ENCODE measurements at regions not wholly inside any gene's neighbourhood (a gene's known extent, or its start where the extent isn't known, plus 50 kb on each side); places are given as distances from the start of the nearest gene placed in this dataset.
"Not testable (repeated sequence)": the region's sequence is repeated elsewhere in the genome, so short reads cannot be mapped to it uniquely, and the experiment has no call there.

- CTCF ChIA-PET, result no interaction called here
Observed at GRCh38 chr5:35561396-35561795, 56.3 kb upstream of the SPEF2 start.

DNA sequence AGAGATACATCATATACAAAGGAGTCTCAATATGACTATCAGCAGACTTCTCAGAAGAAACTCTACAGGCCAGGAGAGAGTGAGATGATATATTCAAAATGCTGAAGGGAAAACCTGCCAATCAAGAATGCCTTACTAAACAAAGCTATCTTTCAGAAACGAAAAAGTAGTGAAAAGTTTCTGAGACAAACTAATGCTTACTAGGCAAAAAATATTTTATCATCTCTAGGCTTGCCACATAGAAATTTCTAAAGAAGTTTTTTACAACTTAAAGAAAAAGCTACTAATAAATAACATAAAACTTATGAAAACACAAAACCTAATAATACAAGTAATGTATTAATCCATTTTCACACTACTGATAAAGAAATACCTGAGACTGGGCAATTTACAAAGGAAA, 59.9 kb upstream of the SPEF2 start:
- H3K4me3 Mint-ChIP-seq, result no peak overlapping the region
- peaks cover 7% of the 10 kb centered on the region for H3K36me3 Mint-ChIP-seq
- H3K27me3 Mint-ChIP-seq, result peaks cover 3% of the 10 kb centered on the region
- H3K4me1 Mint-ChIP-seq (ENCODE audit: low read depth), result no peaks in the 10 kb centered on the region
- peaks cover 43% of the 10 kb centered on the region for H3K9me3 Mint-ChIP-seq
- ChIA-PET POLR2A (no interaction called here), CTCF (no interaction called here)
- no peak for DNase-seq
- no peak overlapping the region for H3K27ac Mint-ChIP-seq
- intact Hi-C loops (cut with micrococcal nuclease), result no loop called here

More at GRCh38 chr5:35561396-35561795, 56.3 kb upstream of the SPEF2 start:
- POLR2A ChIA-PET, result no interaction called here
- Mint-ChIP-seq H3K9me3 (peaks cover 53% of the 10 kb centered on the region), H3K27me3 (peaks cover 3% of the 10 kb centered on the region), H3K4me3 (no peak overlapping the region), H3K27ac (no peak overlapping the region), H3K36me3 (peaks cover 7% of the 10 kb centered on the region), H3K4me1 (ENCODE audit: low read depth) (no peaks in the 10 kb centered on the region)
- DNase-seq, result no peak
- intact Hi-C loops (cut with micrococcal nuclease), result no loop called here

GRCh38 chr5:35557199-35557598, 60.5 kb upstream of the SPEF2 start:
- ChIA-PET POLR2A (no interaction called here), CTCF (no interaction called here)
- H3K4me3 Mint-ChIP-seq, result no peak overlapping the region

GRCh38 chr5:35554016-35554415, 63.6 kb upstream of the SPEF2 start:
- no peak for DNase-seq
- ChIA-PET CTCF (no interaction called here), POLR2A (no interaction called here)
- no peak overlapping the region for H3K4me3 Mint-ChIP-seq
- peaks cover 3% of the 10 kb centered on the region for H3K27me3 Mint-ChIP-seq
- no peaks in the 10 kb centered on the region for H3K4me1 Mint-ChIP-seq (ENCODE audit: low read depth)
- H3K9me3 Mint-ChIP-seq, result peaks cover 25% of the 10 kb centered on the region
- intact Hi-C loops (cut with micrococcal nuclease), result no loop called here
- no peaks in the 10 kb centered on the region for H3K36me3 Mint-ChIP-seq
- no peak overlapping the region for H3K27ac Mint-ChIP-seq

More at GRCh38 chr5:35557199-35557598, 60.5 kb upstream of the SPEF2 start:
- H3K27me3 Mint-ChIP-seq, result peaks cover 6% of the 10 kb centered on the region
- peaks cover 39% of the 10 kb centered on the region for H3K9me3 Mint-ChIP-seq
- H3K4me1 Mint-ChIP-seq (ENCODE audit: low read depth), result no peaks in the 10 kb centered on the region
- intact Hi-C loops (cut with micrococcal nuclease), result no loop called here
- no peak for DNase-seq
- no peak overlapping the region for H3K27ac Mint-ChIP-seq
- peaks cover 7% of the 10 kb centered on the region for H3K36me3 Mint-ChIP-seq

- DNase-seq, result no peak
- ChIA-PET POLR2A (no interaction called here), CTCF (no interaction called here)
- intact Hi-C loops (cut with micrococcal nuclease), result no loop called here
- Mint-ChIP-seq H3K4me3 (no peak overlapping the region), H3K4me1 (ENCODE audit: low read depth) (peaks cover 5% of the 10 kb centered on the region), H3K27me3 (peaks cover 4% of the 10 kb centered on the region), H3K9me3 (no peaks in the 10 kb centered on the region), H3K36me3 (no peaks in the 10 kb centered on the region), H3K27ac (no peak overlapping the region)
Observed at GRCh38 chr5:35545190-35545589, 72.5 kb upstream of the SPEF2 start.

- peaks cover 5% of the 10 kb centered on the region for H3K4me1 Mint-ChIP-seq (ENCODE audit: low read depth)
- peaks cover 4% of the 10 kb centered on the region for H3K27me3 Mint-ChIP-seq
- H3K36me3 Mint-ChIP-seq, result no peaks in the 10 kb centered on the region
- intact Hi-C loops (cut with micrococcal nuclease), result no loop called here
- H3K4me3 Mint-ChIP-seq, result no peak overlapping the region
- ChIA-PET CTCF (no interaction called here), POLR2A (no interaction called here)
- no peaks in the 10 kb centered on the region for H3K9me3 Mint-ChIP-seq
- no peak for DNase-seq
- H3K27ac Mint-ChIP-seq, result no peak overlapping the region
Observed at GRCh38 chr5:35543408-35543807, 74.3 kb upstream of the SPEF2 start.

- Mint-ChIP-seq H3K4me1 (ENCODE audit: low read depth) (no peaks in the 10 kb centered on the region), H3K9me3 (no peaks in the 10 kb centered on the region), H3K4me3 (no peak overlapping the region), H3K27ac (no peak overlapping the region), H3K27me3 (peaks cover 2% of the 10 kb centered on the region), H3K36me3 (no peaks in the 10 kb centered on the region)
- no peak for DNase-seq
- intact Hi-C loops (cut with micrococcal nuclease), result no loop called here
- ChIA-PET POLR2A (interaction anchor here (0.6 kb wide), 1 partner anchor 621 kb away, joined by 3 read pairs; no protein-coding TSS in a partner anchor), CTCF (no interaction called here)
Observed at GRCh38 chr5:35540002-35540401, 77.7 kb upstream of the SPEF2 start.

DNA sequence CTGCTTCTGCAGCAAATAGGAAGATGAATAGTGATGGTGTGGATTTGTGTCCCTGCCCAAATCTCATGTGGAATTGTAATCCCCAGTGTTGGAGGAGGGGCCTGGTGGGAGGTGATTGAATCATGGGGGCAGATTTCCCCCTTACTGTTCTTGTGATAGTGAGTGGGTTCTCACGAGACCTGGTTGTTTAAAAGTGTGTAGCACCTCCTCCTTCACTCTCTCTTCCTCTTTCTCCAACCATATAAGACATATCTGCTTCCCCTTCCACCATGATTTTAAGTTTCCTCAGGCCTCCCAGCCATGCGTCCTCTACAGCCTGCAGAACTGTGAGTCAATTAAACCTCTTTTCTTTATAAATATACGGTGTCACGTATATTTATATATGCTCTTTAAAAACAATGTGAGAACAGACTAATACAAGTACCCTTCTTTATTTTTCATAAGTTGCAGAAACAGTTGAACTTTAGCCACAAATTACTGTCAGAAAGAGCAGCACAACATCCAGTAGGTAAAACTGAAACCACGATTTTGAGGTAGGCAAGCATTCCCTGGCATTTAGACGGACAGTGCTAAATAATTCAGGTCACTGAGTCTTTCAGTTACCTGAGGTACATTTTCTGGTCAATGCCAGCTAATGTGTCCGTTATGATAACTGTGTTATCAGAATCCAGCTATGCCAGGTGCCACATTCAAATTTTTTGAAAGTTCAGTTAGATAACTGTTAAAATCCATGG, 79.3 kb upstream of the SPEF2 start:
- no peaks in the 10 kb centered on the region for H3K4me1 Mint-ChIP-seq (ENCODE audit: low read depth)
- no peak overlapping the region for H3K27ac Mint-ChIP-seq
- no peak overlapping the region for H3K4me3 Mint-ChIP-seq
- intact Hi-C loops (cut with micrococcal nuclease), result no loop called here
- H3K27me3 Mint-ChIP-seq, result no peaks in the 10 kb centered on the region
- ChIA-PET POLR2A (no interaction called here), CTCF (no interaction called here)
- no peaks in the 10 kb centered on the region for H3K9me3 Mint-ChIP-seq
- no peaks in the 10 kb centered on the region for H3K36me3 Mint-ChIP-seq
- DNase-seq, result no peak

- Mint-ChIP-seq H3K4me3 (no peak overlapping the region), H3K9me3 (no peaks in the 10 kb centered on the region), H3K4me1 (ENCODE audit: low read depth) (no peaks in the 10 kb centered on the region), H3K27ac (no peak overlapping the region), H3K27me3 (no peaks in the 10 kb centered on the region), H3K36me3 (no peaks in the 10 kb centered on the region)
- POLR2A ChIA-PET, result no interaction called here
- intact Hi-C loops (cut with micrococcal nuclease), result no loop called here
- no peak for DNase-seq
- CTCF ChIA-PET, result no interaction called here
Observed at GRCh38 chr5:35533156-35533555, 84.5 kb upstream of the SPEF2 start.

DNA sequence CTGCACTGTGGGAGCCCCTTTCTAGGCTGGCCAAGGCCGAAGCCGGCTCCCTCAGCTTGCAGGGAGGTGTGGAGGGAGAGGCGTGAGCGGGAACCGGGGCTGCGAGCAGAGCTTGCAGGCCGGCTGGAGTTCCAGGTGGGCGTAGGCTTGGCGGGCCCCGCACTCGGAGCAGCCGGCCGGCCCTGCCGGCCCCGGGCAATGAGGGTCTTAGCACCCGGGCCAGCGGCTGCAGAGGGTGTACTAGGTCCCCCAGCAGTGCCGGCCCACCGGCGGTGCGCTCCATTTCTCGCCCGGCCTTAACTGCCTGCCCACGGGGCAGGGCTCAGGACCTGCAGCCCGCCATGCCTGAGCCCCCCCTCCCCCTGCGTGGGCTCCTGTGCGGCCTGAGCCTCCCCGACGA, 86.1 kb upstream of the SPEF2 start:
- CTCF ChIA-PET; POLR2A ChIA-PET; DNase-seq; H3K27me3 Mint-ChIP-seq; H3K4me3 Mint-ChIP-seq; H3K4me1 Mint-ChIP-seq (ENCODE audit: low read depth); H3K27ac Mint-ChIP-seq; intact Hi-C loops (cut with micrococcal nuclease); H3K9me3 Mint-ChIP-seq; H3K36me3 Mint-ChIP-seq: not testable (repeated sequence)

- intact Hi-C loops (cut with micrococcal nuclease), result no loop called here
- POLR2A ChIA-PET, result no interaction called here
- H3K27ac Mint-ChIP-seq, result no peak overlapping the region
- no peaks in the 10 kb centered on the region for H3K4me1 Mint-ChIP-seq (ENCODE audit: low read depth)
- DNase-seq, result no peak
- peaks cover 3% of the 10 kb centered on the region for H3K9me3 Mint-ChIP-seq
- H3K36me3 Mint-ChIP-seq, result no peaks in the 10 kb centered on the region
- H3K4me3 Mint-ChIP-seq, result no peak overlapping the region
- no peaks in the 10 kb centered on the region for H3K27me3 Mint-ChIP-seq
- CTCF ChIA-PET, result interaction anchor here (1.0 kb wide), 1 partner anchor 10 kb away, joined by 3 read pairs; no protein-coding TSS in a partner anchor
Observed at GRCh38 chr5:35518104-35518503, 99.6 kb upstream of the SPEF2 start.

- Mint-ChIP-seq H3K9me3 (peaks cover 7% of the 10 kb centered on the region), H3K27ac (no peak overlapping the region), H3K36me3 (no peaks in the 10 kb centered on the region), H3K27me3 (peaks cover 1% of the 10 kb centered on the region), H3K4me3 (no peak overlapping the region), H3K4me1 (ENCODE audit: low read depth) (no peaks in the 10 kb centered on the region)
- POLR2A ChIA-PET, result no interaction called here
- intact Hi-C loops (cut with micrococcal nuclease), result no loop called here
- DNase-seq, result no peak
- CTCF ChIA-PET, result no interaction called here
Observed at GRCh38 chr5:35516271-35516670, 101.4 kb upstream of the SPEF2 start.

DNA sequence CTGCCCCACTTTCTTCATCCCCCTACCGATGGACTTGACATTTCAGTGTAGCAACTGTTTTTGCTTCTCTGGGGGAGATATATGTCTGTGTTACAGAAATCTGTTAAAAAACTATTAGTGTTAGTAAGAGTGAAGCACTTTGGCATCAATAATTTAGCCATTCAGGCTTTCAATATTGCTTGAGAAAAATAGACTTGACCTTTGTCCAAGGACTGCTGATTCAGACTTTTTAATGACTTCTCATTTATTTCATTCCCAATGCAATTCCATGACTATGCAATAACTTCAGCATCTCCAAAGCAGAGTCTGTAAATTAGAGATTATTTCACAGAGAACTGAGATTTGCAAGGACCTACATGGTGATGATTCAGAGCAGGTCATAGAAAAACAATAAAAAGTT, 104.1 kb upstream of the SPEF2 start:
- peaks cover 3% of the 10 kb centered on the region for H3K27me3 Mint-ChIP-seq
- DNase-seq, result no peak
- H3K27ac Mint-ChIP-seq, result no peak overlapping the region
- H3K36me3 Mint-ChIP-seq, result no peaks in the 10 kb centered on the region
- ChIA-PET CTCF (no interaction called here), POLR2A (no interaction called here)
- no peak overlapping the region for H3K4me3 Mint-ChIP-seq
- H3K4me1 Mint-ChIP-seq (ENCODE audit: low read depth), result no peaks in the 10 kb centered on the region
- intact Hi-C loops (cut with micrococcal nuclease), result no loop called here
- H3K9me3 Mint-ChIP-seq, result peaks cover 10% of the 10 kb centered on the region
